Fibroblast of lung (primary cell): ENCODE measurements at regions not wholly inside any gene's neighbourhood (a gene's known extent, or its start where the extent isn't known, plus 50 kb on each side); places are given as distances from the start of the nearest gene placed in this dataset.

Experiments
- DNase-seq, 2 donors: peaks; one replicate each; pipeline versions ENCODE4 v3.0.0 to v3.0.0-alpha.2; 2010; ENCODE audit warnings: low read depth in 2 of 2
- H2AFZ ChIP-seq: 2 replicates; pipeline ENCODE4 v1.5.1; 2012; ENCODE audit warnings: low read length, control low read depth, inconsistent platforms
- H3K27ac ChIP-seq: 2 replicates; pipeline ENCODE4 v1.5.1; 2011; ENCODE audit warnings: low read length, control low read depth; ENCODE audit not compliant: insufficient read depth
- H3K27me3 ChIP-seq: 2 replicates; pipeline ENCODE4 v1.5.1; 2011; ENCODE audit warnings: mild to moderate bottlenecking, low read length; ENCODE audit not compliant: control insufficient read depth, insufficient read depth
- H3K36me3 ChIP-seq: 2 replicates; pipeline ENCODE4 v1.5.1; 2011; ENCODE audit warnings: low read length; ENCODE audit not compliant: control insufficient read depth, insufficient read depth
- H3K4me1 ChIP-seq: 2 replicates; pipeline ENCODE4 v1.5.1; 2011; ENCODE audit warnings: low read length; ENCODE audit not compliant: control insufficient read depth, insufficient read depth; ENCODE audit errors: extremely low read depth
- H3K4me2 ChIP-seq: 2 replicates; pipeline ENCODE4 v1.5.1; 2011; ENCODE audit warnings: low read length, control low read depth; ENCODE audit not compliant: insufficient read depth; ENCODE audit errors: extremely low read depth
- H3K4me3 ChIP-seq, 4 experiments: fragments of 200-600 bp in 1 of 4; sonication (generic) in 1 of 4; replicated peaks in 1 of 4; 2 replicates each; pipeline ENCODE4 v1.5.1; 2011 to 2016; ENCODE audit warnings: low read length in 4 of 4, low read depth in 3 of 4, mild to moderate bottlenecking in 3 of 4, control low read depth in 2 of 4, inconsistent platforms in 1 of 4, mixed read lengths in 1 of 4; ENCODE audit not compliant: insufficient read depth in 1 of 4; ENCODE audit errors: control extremely low read depth in 1 of 4
- H3K79me2 ChIP-seq: 2 replicates; pipeline ENCODE4 v1.5.1; 2012; ENCODE audit warnings: mild to moderate bottlenecking, low read length, inconsistent platforms; ENCODE audit not compliant: control insufficient read depth, insufficient read depth
- H3K9ac ChIP-seq: 2 replicates; pipeline ENCODE4 v1.5.1; 2011; ENCODE audit warnings: mild to moderate bottlenecking, low read length, control low read depth; ENCODE audit not compliant: insufficient read depth
- H3K9me3 ChIP-seq: 2 replicates; pipeline ENCODE4 v1.5.1; 2012; ENCODE audit warnings: low read depth, low read length; ENCODE audit not compliant: control insufficient read depth, insufficient read depth
- H4K20me1 ChIP-seq: 2 replicates; pipeline ENCODE4 v1.5.1; 2011; ENCODE audit warnings: low read length; ENCODE audit not compliant: control insufficient read depth, insufficient read depth; ENCODE audit errors: extremely low read depth
- EZH2 ChIP-seq: IDR thresholded peaks from 2 replicates; pipeline ENCODE4 v1.5.1; 2012; ENCODE audit warnings: low read length, control low read depth, mild to moderate bottlenecking; ENCODE audit errors: missing control alignments
- TF ChIP-seq, protein P1 (sequence below), 2 donors: IDR thresholded peaks in 1 of 2; conservative IDR thresholded peaks in 1 of 2; 1 replicate in 1 of 2; 2 replicates in 1 of 2; pipeline ENCODE4 v1.5.1; 2011 to 2012; ENCODE audit warnings: low read length in 2 of 2, control low read depth in 1 of 2, inconsistent platforms in 1 of 2, low read depth in 1 of 2, mild to moderate bottlenecking in 1 of 2

DNA sequence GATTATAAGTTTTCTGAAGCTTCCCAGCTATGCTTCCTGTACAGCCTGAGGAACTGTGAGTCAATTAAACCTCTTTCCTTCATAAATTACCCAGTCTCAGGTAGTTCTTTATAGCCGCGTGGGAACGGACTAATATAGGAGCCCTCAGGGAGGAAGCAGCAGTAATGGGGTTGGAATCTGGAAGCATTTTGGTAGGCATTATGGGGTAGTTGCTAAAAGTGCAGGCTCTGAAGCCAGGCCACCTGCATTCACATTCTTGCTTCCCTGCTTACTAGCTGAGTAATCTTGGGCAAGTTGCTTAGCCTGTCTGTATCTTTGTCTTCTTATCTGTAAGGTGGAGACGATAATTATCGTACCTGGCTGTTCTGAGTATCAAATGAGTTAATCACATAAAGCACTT is 137.9 kb upstream of the NHS start:
- H3K4me1 ChIP-seq: no peaks in the 10 kb centered on the region
- DNase-seq: no peak
- no peaks in the 10 kb centered on the region for H3K27me3 ChIP-seq
- H3K4me3 ChIP-seq: no peak overlapping the region
- H3K36me3 ChIP-seq: no peaks in the 10 kb centered on the region
- no peak overlapping the region for H3K9ac ChIP-seq
- no peaks in the 10 kb centered on the region for H3K9me3 ChIP-seq
- H4K20me1 ChIP-seq: no peaks in the 10 kb centered on the region
- H3K27ac ChIP-seq: no peak overlapping the region
- H3K4me2 ChIP-seq: no peak overlapping the region
- TF ChIP-seq, protein P1, sequence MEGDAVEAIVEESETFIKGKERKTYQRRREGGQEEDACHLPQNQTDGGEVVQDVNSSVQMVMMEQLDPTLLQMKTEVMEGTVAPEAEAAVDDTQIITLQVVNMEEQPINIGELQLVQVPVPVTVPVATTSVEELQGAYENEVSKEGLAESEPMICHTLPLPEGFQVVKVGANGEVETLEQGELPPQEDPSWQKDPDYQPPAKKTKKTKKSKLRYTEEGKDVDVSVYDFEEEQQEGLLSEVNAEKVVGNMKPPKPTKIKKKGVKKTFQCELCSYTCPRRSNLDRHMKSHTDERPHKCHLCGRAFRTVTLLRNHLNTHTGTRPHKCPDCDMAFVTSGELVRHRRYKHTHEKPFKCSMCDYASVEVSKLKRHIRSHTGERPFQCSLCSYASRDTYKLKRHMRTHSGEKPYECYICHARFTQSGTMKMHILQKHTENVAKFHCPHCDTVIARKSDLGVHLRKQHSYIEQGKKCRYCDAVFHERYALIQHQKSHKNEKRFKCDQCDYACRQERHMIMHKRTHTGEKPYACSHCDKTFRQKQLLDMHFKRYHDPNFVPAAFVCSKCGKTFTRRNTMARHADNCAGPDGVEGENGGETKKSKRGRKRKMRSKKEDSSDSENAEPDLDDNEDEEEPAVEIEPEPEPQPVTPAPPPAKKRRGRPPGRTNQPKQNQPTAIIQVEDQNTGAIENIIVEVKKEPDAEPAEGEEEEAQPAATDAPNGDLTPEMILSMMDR (conservative IDR thresholded peaks at IDR 0.05 in 1 of 2, IDR thresholded peaks at IDR 0.05 in 1 of 2; ENCODE audit: low read depth in 1 of 2, low read length in 2 of 2): no peak
- TF ChIP-seq EZH2: no peak
- no peaks in the 10 kb centered on the region for H3K79me2 ChIP-seq
- no peak overlapping the region for H2AFZ ChIP-seq

DNA sequence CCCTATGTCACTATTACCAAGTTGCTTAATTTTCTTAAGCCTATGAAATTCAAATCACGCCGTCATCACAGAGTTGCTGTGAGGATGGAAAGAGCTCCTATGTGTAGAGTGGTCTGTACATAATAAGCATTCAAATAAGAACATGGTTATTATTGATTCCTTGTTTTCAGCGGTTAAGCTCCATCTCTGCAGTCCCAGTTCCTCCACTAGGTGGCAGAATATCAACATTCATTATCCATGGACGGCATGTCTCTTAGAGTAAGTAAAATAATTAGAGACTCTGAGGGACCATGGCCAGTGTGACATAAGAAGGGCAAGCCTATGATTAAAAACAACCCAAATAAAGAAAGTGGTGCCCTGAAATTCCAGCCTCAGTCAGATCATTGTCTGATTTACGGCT is 132.5 kb upstream of the NHS start:
- Histone ChIP-seq H3K27ac (no peak overlapping the region), H3K4me2 (no peak overlapping the region), H4K20me1 (no peaks in the 10 kb centered on the region), H3K27me3 (no peaks in the 10 kb centered on the region), H3K79me2 (no peaks in the 10 kb centered on the region), H2AFZ (no peak overlapping the region), H3K4me1 (no peaks in the 10 kb centered on the region), H3K4me3 (no peak overlapping the region), H3K9ac (no peak overlapping the region), H3K36me3 (no peaks in the 10 kb centered on the region), H3K9me3 (no peaks in the 10 kb centered on the region)
- no peak for TF ChIP-seq EZH2
- TF ChIP-seq, protein P1 (conservative IDR thresholded peaks at IDR 0.05 in 1 of 2, IDR thresholded peaks at IDR 0.05 in 1 of 2; ENCODE audit: low read depth in 1 of 2, low read length in 2 of 2): peak; percentile 64 to 70
- peak; percentile 36 to 69 for DNase-seq

DNA sequence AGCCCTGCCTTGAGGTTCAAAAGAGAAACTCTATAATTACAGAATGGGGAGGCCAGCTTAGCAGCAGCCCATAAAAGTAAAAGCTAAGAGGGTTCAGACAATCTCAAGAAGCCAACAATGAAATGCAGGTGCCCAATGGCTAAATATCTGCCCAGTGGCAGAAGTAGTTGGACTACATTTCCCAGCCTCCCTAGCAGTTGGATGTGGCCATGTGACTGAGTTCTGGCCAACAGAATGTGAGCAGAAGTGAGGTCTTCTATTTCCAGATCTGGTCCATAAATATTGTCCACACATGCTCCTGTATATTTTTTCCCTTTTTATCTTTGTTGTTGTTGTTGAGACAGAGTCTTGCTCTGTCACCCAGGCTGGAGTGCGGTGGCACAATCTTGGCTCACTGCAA is 127.9 kb upstream of the NHS start:
- Histone ChIP-seq H3K4me3 (no peak overlapping the region), H4K20me1 (no peaks in the 10 kb centered on the region), H3K9ac (no peak overlapping the region), H3K27ac (no peak overlapping the region), H3K36me3 (no peaks in the 10 kb centered on the region), H3K4me1 (no peaks in the 10 kb centered on the region), H3K27me3 (no peaks in the 10 kb centered on the region), H2AFZ (no peak overlapping the region), H3K4me2 (no peak overlapping the region), H3K79me2 (no peaks in the 10 kb centered on the region), H3K9me3 (no peaks in the 10 kb centered on the region)
- peak in 1 of 2 donors; percentile 0 for DNase-seq
- TF ChIP-seq, protein P1 (conservative IDR thresholded peaks at IDR 0.05 in 1 of 2, IDR thresholded peaks at IDR 0.05 in 1 of 2; ENCODE audit: low read depth in 1 of 2, low read length in 2 of 2): no peak
- TF ChIP-seq EZH2: no peak
